Trophoblast cell (in vitro differentiated cells and primary cell): ENCODE measurements at regions not wholly inside any gene's neighbourhood (a gene's known extent, or its start where the extent isn't known, plus 50 kb on each side); places are given as distances from the start of the nearest gene placed in this dataset.

Experiments
- DNase-seq, 2 donors: peaks; one replicate each; pipeline ENCODE4 v3.0.0-alpha.2; 2016
- H2AFZ ChIP-seq: 2 replicates; pipeline ENCODE4 v1.6.1; 2013; ENCODE audit warnings: low read length, moderate library complexity, mild to moderate bottlenecking; ENCODE audit not compliant: insufficient read depth, poor library complexity
- H2AK5ac ChIP-seq: 2 replicates; pipeline ENCODE4 v1.6.1; 2013; ENCODE audit warnings: mild to moderate bottlenecking, low read length
- H2BK120ac ChIP-seq: 2 replicates; pipeline ENCODE4 v1.6.1; 2013; ENCODE audit warnings: low read length, mild to moderate bottlenecking, moderate library complexity; ENCODE audit not compliant: insufficient read depth, poor library complexity
- H2BK12ac ChIP-seq: 2 replicates; pipeline ENCODE4 v1.6.1; 2013; ENCODE audit warnings: mild to moderate bottlenecking, low read length, moderate library complexity
- H2BK5ac ChIP-seq: 2 replicates; pipeline ENCODE4 v1.6.1; 2013; ENCODE audit warnings: low read length, low read depth, moderate library complexity, mild to moderate bottlenecking; ENCODE audit not compliant: poor library complexity
- H3K14ac ChIP-seq: 2 replicates; pipeline ENCODE4 v1.6.1; 2013; ENCODE audit warnings: mild to moderate bottlenecking, low read length
- H3K18ac ChIP-seq: 2 replicates; pipeline ENCODE4 v1.6.1; 2013; ENCODE audit warnings: mild to moderate bottlenecking, low read length
- H3K23ac ChIP-seq: 2 replicates; pipeline ENCODE4 v1.6.1; 2013; ENCODE audit warnings: low read length
- H3K27ac ChIP-seq: 2 replicates; pipeline ENCODE4 v1.5.1; 2013; ENCODE audit warnings: low read depth, mild to moderate bottlenecking, inconsistent platforms, low read length, moderate library complexity
- H3K27me3 ChIP-seq: 2 replicates; pipeline ENCODE4 v1.6.1; 2013; ENCODE audit warnings: inconsistent platforms, mild to moderate bottlenecking, low read length, moderate library complexity; ENCODE audit not compliant: insufficient read depth
- H3K36me3 ChIP-seq, 2 experiments: 1 replicate in 1 of 2; 2 replicates in 1 of 2; pipeline ENCODE4 v1.6.1; 2013; ENCODE audit warnings: low read length in 2 of 2, mild to moderate bottlenecking in 2 of 2, moderate library complexity in 1 of 2; ENCODE audit not compliant: insufficient read depth in 2 of 2, control insufficient read depth in 1 of 2
- H3K4ac ChIP-seq: 2 replicates; pipeline ENCODE4 v1.6.1; 2013; ENCODE audit warnings: low read depth, mild to moderate bottlenecking, low read length, moderate library complexity
- H3K4me1 ChIP-seq, 2 experiments: 1 replicate in 1 of 2; 2 replicates in 1 of 2; pipeline ENCODE4 v1.6.1; 2013; ENCODE audit warnings: low read length in 2 of 2, mild to moderate bottlenecking in 2 of 2, moderate library complexity in 1 of 2; ENCODE audit not compliant: insufficient read depth in 2 of 2, control insufficient read depth in 1 of 2
- H3K4me2 ChIP-seq: 2 replicates; pipeline ENCODE4 v1.6.1; 2013; ENCODE audit warnings: inconsistent platforms, mild to moderate bottlenecking, low read length, moderate library complexity
- H3K4me3 ChIP-seq: 2 replicates; pipeline ENCODE4 v1.5.1; 2013; ENCODE audit warnings: mild to moderate bottlenecking, low read depth, low read length, inconsistent platforms
- H3K79me1 ChIP-seq: one replicate; pipeline ENCODE4 v1.6.1; 2013; ENCODE audit warnings: low read length
- H3K79me2 ChIP-seq: 2 replicates; pipeline ENCODE4 v1.6.1; 2013; ENCODE audit warnings: low read length, mild to moderate bottlenecking; ENCODE audit not compliant: control insufficient read depth, insufficient read depth, poor library complexity
- H3K9ac ChIP-seq: 2 replicates; pipeline ENCODE4 v1.6.1; 2013; ENCODE audit warnings: mild to moderate bottlenecking, low read length
- H3K9me3 ChIP-seq: 2 replicates; pipeline ENCODE4 v1.6.1; 2013; ENCODE audit warnings: low read depth, mild to moderate bottlenecking, control low read depth, inconsistent platforms, low read length; ENCODE audit not compliant: insufficient read depth
- H4K12ac ChIP-seq: 2 replicates; pipeline ENCODE4 v1.6.1; 2013; ENCODE audit warnings: low read depth, mild to moderate bottlenecking, low read length, moderate library complexity
- H4K8ac ChIP-seq: 2 replicates; pipeline ENCODE4 v1.6.1; 2013; ENCODE audit warnings: low read depth, mild to moderate bottlenecking, low read length, moderate library complexity
- H4K91ac ChIP-seq: one replicate; pipeline ENCODE4 v1.6.1; 2013; ENCODE audit warnings: low read depth, mild to moderate bottlenecking, low read length, moderate library complexity
- WGBS: extraction: QIAGEN DNeasy Blood & Tissue Kit; methylation state at CpG from one replicate; pipeline ENCODE4 v1.1.7; 2013; ENCODE audit warnings: missing lambda C conversion rate; ENCODE audit not compliant: insufficient read length, insufficient coverage; ENCODE audit errors: extremely low coverage; 5-methylcytosine and 5-hydroxymethylcytosine counted together

GRCh38 chr4:163967263-163967662 is 472.8 kb downstream of the TMA16 start:
- Histone ChIP-seq H2BK12ac (no peak overlapping the region), H3K27ac (no peak overlapping the region), H3K4me2 (no peak overlapping the region), H3K14ac (no peak overlapping the region), H3K27me3 (no peaks in the 10 kb centered on the region), H3K4me3 (no peak overlapping the region), H4K12ac (no peak overlapping the region), H2BK120ac (no peak overlapping the region), H3K4ac (no peak overlapping the region), H3K79me1 (no peaks in the 10 kb centered on the region), H2AK5ac (no peak overlapping the region), H3K79me2 (no peaks in the 10 kb centered on the region), H2AFZ (no peak overlapping the region), H3K36me3 (no peaks in the 10 kb centered on the region), H3K18ac (no peak overlapping the region), H4K8ac (no peak overlapping the region), H4K91ac (no peak overlapping the region), H3K23ac (no peak overlapping the region), H3K9ac (no peak overlapping the region), H3K9me3 (no peaks in the 10 kb centered on the region), H3K4me1 (no peaks in the 10 kb centered on the region), H2BK5ac (no peak overlapping the region)
- DNase-seq: no peak
- WGBS: no CpG with 5 or more reads among the region's 5 CpGs

GRCh38 chr4:163967710-163968109 is 473.2 kb downstream of the TMA16 start:
- Histone ChIP-seq H3K27me3 (no peaks in the 10 kb centered on the region), H4K91ac (no peak overlapping the region), H2BK120ac (no peak overlapping the region), H3K36me3 (no peaks in the 10 kb centered on the region), H3K27ac (no peak overlapping the region), H3K4me2 (no peak overlapping the region), H3K9ac (no peak overlapping the region), H4K12ac (no peak overlapping the region), H2AK5ac (no peak overlapping the region), H3K4ac (no peak overlapping the region), H4K8ac (no peak overlapping the region), H3K23ac (no peak overlapping the region), H3K79me1 (no peaks in the 10 kb centered on the region), H2BK5ac (no peak overlapping the region), H3K79me2 (no peaks in the 10 kb centered on the region), H3K14ac (no peak overlapping the region), H3K18ac (no peak overlapping the region), H3K4me1 (no peaks in the 10 kb centered on the region), H2BK12ac (no peak overlapping the region), H3K9me3 (no peaks in the 10 kb centered on the region), H3K4me3 (no peak overlapping the region), H2AFZ (no peak overlapping the region)
- WGBS: no CpG with 5 or more reads among the region's 1 CpG
- DNase-seq: no peak

GRCh38 chr4:163969291-163969690 is 474.8 kb downstream of the TMA16 start:
- Histone ChIP-seq H3K14ac (no peak overlapping the region), H3K36me3 (no peaks in the 10 kb centered on the region), H2BK5ac (no peak overlapping the region), H3K4me3 (no peak overlapping the region), H3K4me1 (no peaks in the 10 kb centered on the region), H2BK12ac (no peak overlapping the region), H3K27ac (no peak overlapping the region), H2AFZ (no peak overlapping the region), H2AK5ac (no peak overlapping the region), H3K18ac (no peak overlapping the region), H3K27me3 (no peaks in the 10 kb centered on the region), H2BK120ac (no peak overlapping the region), H3K9me3 (no peaks in the 10 kb centered on the region), H4K91ac (no peak overlapping the region), H3K9ac (no peak overlapping the region), H4K12ac (no peak overlapping the region), H3K4ac (no peak overlapping the region), H3K23ac (no peak overlapping the region), H3K79me2 (no peaks in the 10 kb centered on the region), H4K8ac (no peak overlapping the region), H3K79me1 (no peaks in the 10 kb centered on the region), H3K4me2 (no peak overlapping the region)
- no CpG with 5 or more reads among the region's 4 CpGs for WGBS
- DNase-seq: no peak

- DNase-seq: no peak
- H4K12ac ChIP-seq: no peak overlapping the region
- H3K23ac ChIP-seq: no peak overlapping the region
- H2BK12ac ChIP-seq: no peak overlapping the region
- no peak overlapping the region for H4K91ac ChIP-seq
- no peaks in the 10 kb centered on the region for H3K9me3 ChIP-seq
- H2BK120ac ChIP-seq: no peak overlapping the region
- H2AFZ ChIP-seq: no peak overlapping the region
- no peak overlapping the region for H2BK5ac ChIP-seq
- no peak overlapping the region for H3K4ac ChIP-seq
- no peak overlapping the region for H4K8ac ChIP-seq
- no peaks in the 10 kb centered on the region for H3K36me3 ChIP-seq
- no peak overlapping the region for H2AK5ac ChIP-seq
- H3K27ac ChIP-seq: no peak overlapping the region
- WGBS: no CpG with 5 or more reads among the region's 6 CpGs
- no peaks in the 10 kb centered on the region for H3K4me1 ChIP-seq
- no peak overlapping the region for H3K4me3 ChIP-seq
- no peaks in the 10 kb centered on the region for H3K79me1 ChIP-seq
- no peak overlapping the region for H3K14ac ChIP-seq
- no peak overlapping the region for H3K9ac ChIP-seq
- no peak overlapping the region for H3K18ac ChIP-seq
- H3K27me3 ChIP-seq: no peaks in the 10 kb centered on the region
- H3K79me2 ChIP-seq: no peaks in the 10 kb centered on the region
- no peak overlapping the region for H3K4me2 ChIP-seq
These were observed 482.1 kb downstream of the TMA16 start for GRCh38 chr4:163976588-163976987.
